Subcutaneous abdominal adipose tissue (tissue), 5 donors: ENCODE measurements at regions not wholly inside any gene's neighbourhood (a gene's known extent, or its start where the extent isn't known, plus 50 kb on each side); places are given as distances from the start of the nearest gene placed in this dataset.

Source experiments
- H3K27ac ChIP-seq: one replicate; pipeline ENCODE4 v1.7.0; 2013; ENCODE audit warnings: low read depth, mild to moderate bottlenecking, inconsistent platforms, low read length, moderate library complexity
- H3K27me3 ChIP-seq, 5 donors: one replicate each; pipeline ENCODE4 v1.7.0; 2013; ENCODE audit warnings: low read length in 5 of 5, inconsistent platforms in 1 of 5; ENCODE audit not compliant: control insufficient read depth in 5 of 5, insufficient read depth in 4 of 5
- H3K36me3 ChIP-seq, 5 donors: one replicate each; pipeline ENCODE4 v1.7.0; 2013; ENCODE audit warnings: low read length in 5 of 5; ENCODE audit not compliant: control insufficient read depth in 5 of 5, insufficient read depth in 5 of 5
- H3K4me1 ChIP-seq, 5 donors: one replicate each; pipeline ENCODE4 v1.7.0; 2013; ENCODE audit warnings: low read length in 5 of 5, mild to moderate bottlenecking in 3 of 5, moderate library complexity in 1 of 5; ENCODE audit not compliant: control insufficient read depth in 5 of 5, insufficient read depth in 5 of 5
- H3K4me3 ChIP-seq, 5 donors: one replicate each; pipeline ENCODE4 v1.7.0; 2013; ENCODE audit warnings: low read length in 5 of 5, low read depth in 1 of 5
- H3K9ac ChIP-seq, 5 donors: one replicate each; pipeline ENCODE4 v1.7.0; 2013; ENCODE audit warnings: low read length in 5 of 5, mild to moderate bottlenecking in 4 of 5, moderate library complexity in 3 of 5
- H3K9me3 ChIP-seq, 5 donors: one replicate each; pipeline ENCODE4 v1.7.0; 2013; ENCODE audit warnings: low read length in 5 of 5; ENCODE audit not compliant: control insufficient read depth in 5 of 5
- donor health status: healthy.
- donor health status: healthy.
- donor health status: healthy.
- donor health status: healthy.
- donor health status: healthy.

DNA sequence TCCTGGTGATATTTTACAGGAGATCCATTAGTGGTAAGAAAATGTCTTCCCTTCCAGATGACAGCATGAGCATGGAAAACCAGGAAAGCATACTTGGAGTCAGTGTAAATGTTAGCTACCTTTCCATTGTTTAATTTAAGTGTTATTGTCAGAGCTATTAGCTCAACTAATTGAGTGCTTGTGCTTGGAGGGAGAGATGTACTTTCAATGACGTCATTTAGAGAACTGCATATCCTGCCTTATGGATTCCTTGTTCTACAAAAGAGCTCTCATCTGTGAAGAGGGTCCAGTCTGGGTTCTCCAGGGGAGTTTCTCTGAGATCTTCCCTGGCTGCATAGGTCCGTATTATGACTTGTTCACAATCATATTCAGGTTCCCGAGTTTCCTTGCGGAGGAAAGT is 687.2 kb downstream of the TBL1XR1 start:
- Histone ChIP-seq H3K4me3 (no peak overlapping the region), H3K9ac (no peak overlapping the region), H3K4me1 (peaks cover 0 to 2% (median 0%) of the 10 kb centered on the region in 5 donors), H3K36me3 (no peaks in the 10 kb centered on the region), H3K27me3 (no peaks in the 10 kb centered on the region), H3K27ac (no peak overlapping the region), H3K9me3 (peaks cover 11 to 40% (median 33%) of the 10 kb centered on the region in 5 donors)

- Histone ChIP-seq H3K9ac (no peak overlapping the region), H3K9me3 (peaks cover 0 to 8% (median 0%) of the 10 kb centered on the region in 5 donors), H3K27ac (no peak overlapping the region), H3K4me1 (no peaks in the 10 kb centered on the region), H3K27me3 (no peaks in the 10 kb centered on the region), H3K36me3 (no peaks in the 10 kb centered on the region), H3K4me3 (no peak overlapping the region)
Measured at GRCh38 chr3:176505878-176506621, 691.2 kb downstream of the TBL1XR1 start.

GRCh38 chr3:176491084-176491483 is 706.2 kb downstream of the TBL1XR1 start:
- no peak overlapping the region for H3K9ac ChIP-seq
- no peak overlapping the region for H3K27ac ChIP-seq
- no peak overlapping the region for H3K4me3 ChIP-seq
- H3K27me3 ChIP-seq, result no peaks in the 10 kb centered on the region
- no peaks in the 10 kb centered on the region for H3K4me1 ChIP-seq
- H3K36me3 ChIP-seq, result no peaks in the 10 kb centered on the region
- H3K9me3 ChIP-seq, result no peaks in the 10 kb centered on the region

GRCh38 chr3:176490357-176490756 is 706.9 kb downstream of the TBL1XR1 start:
- H3K4me1 ChIP-seq, result no peaks in the 10 kb centered on the region
- H3K27me3 ChIP-seq, result no peaks in the 10 kb centered on the region
- no peaks in the 10 kb centered on the region for H3K9me3 ChIP-seq
- no peak overlapping the region for H3K27ac ChIP-seq
- no peak overlapping the region for H3K4me3 ChIP-seq
- no peaks in the 10 kb centered on the region for H3K36me3 ChIP-seq
- H3K9ac ChIP-seq, result no peak overlapping the region

GRCh38 chr3:176479248-176479647 is 718.0 kb downstream of the TBL1XR1 start:
- Histone ChIP-seq H3K9ac (no peak overlapping the region), H3K27me3 (no peaks in the 10 kb centered on the region), H3K36me3 (no peaks in the 10 kb centered on the region), H3K4me1 (no peaks in the 10 kb centered on the region), H3K9me3 (peaks cover 0 to 3% (median 0%) of the 10 kb centered on the region in 5 donors), H3K4me3 (no peak overlapping the region), H3K27ac (no peak overlapping the region)

DNA sequence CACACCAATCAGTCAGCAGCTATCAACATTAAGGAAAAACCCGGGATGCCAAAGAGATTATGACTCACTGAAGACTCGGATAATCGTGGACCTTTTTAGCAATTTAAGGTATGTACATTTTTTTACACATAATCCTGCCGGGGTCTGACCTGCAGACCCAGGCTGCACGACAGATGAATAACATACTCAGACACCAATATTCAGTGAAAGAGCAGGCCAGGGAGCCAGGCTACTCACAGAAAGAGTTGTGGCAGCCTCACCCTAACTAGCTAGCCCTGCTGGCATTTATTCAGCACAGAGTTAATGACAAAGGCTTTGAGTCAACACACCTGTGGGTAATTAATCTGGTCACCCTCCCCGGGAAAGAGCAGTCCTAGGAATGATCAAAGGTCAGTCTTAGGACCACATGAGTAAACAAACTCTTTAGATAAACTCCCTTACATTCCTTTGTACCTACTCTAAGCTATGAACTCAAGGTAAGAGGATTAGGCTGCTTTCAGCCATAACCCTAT is 727.5 kb downstream of the TBL1XR1 start:
- H3K9me3 ChIP-seq, result peaks cover 0 to 7% (median 0%) of the 10 kb centered on the region in 5 donors
- no peaks in the 10 kb centered on the region for H3K4me1 ChIP-seq
- H3K4me3 ChIP-seq, result no peak overlapping the region
- no peaks in the 10 kb centered on the region for H3K36me3 ChIP-seq
- H3K27ac ChIP-seq, result no peak overlapping the region
- H3K27me3 ChIP-seq, result no peaks in the 10 kb centered on the region
- H3K9ac ChIP-seq, result no peak overlapping the region

GRCh38 chr3:176463610-176464009 is 733.7 kb downstream of the TBL1XR1 start:
- no peak overlapping the region for H3K9ac ChIP-seq

GRCh38 chr3:176447369-176447768 is 749.9 kb downstream of the TBL1XR1 start:
- Histone ChIP-seq H3K36me3 (no peaks in the 10 kb centered on the region), H3K9ac (no peak overlapping the region), H3K27ac (no peak overlapping the region), H3K27me3 (no peaks in the 10 kb centered on the region), H3K4me3 (no peak overlapping the region), H3K9me3 (no peaks in the 10 kb centered on the region), H3K4me1 (no peaks in the 10 kb centered on the region)

More at GRCh38 chr3:176463610-176464009, 733.7 kb downstream of the TBL1XR1 start:
- H3K9me3 ChIP-seq, result no peaks in the 10 kb centered on the region
- H3K4me1 ChIP-seq, result no peaks in the 10 kb centered on the region
- no peaks in the 10 kb centered on the region for H3K36me3 ChIP-seq
- no peak overlapping the region for H3K4me3 ChIP-seq
- no peaks in the 10 kb centered on the region for H3K27me3 ChIP-seq
- no peak overlapping the region for H3K27ac ChIP-seq

DNA sequence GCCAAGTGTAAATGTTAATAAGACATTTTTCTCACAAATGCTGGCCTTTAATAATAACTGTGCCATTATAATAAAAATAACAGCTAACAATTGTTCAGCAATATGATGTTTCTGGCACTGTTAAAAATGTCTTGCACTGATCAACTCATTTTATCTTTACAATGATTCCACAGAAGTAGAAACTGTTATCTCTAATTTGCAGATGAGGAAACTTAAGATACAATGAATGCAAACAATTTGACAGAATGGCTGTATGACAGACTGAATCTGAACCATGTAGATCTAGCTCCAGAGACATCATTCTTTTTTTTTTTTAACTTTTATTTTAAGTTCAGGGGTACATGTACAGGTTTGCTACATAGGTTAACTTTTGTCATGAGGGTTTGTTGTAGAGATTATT is 755.0 kb downstream of the TBL1XR1 start:
- Histone ChIP-seq H3K27me3 (no peaks in the 10 kb centered on the region), H3K9ac (no peak overlapping the region), H3K4me3 (no peak overlapping the region)

GRCh38 chr3:176439729-176440128 is 757.6 kb downstream of the TBL1XR1 start:
- Histone ChIP-seq H3K36me3 (no peaks in the 10 kb centered on the region), H3K27ac (no peak overlapping the region), H3K4me1 (no peaks in the 10 kb centered on the region), H3K9me3 (no peaks in the 10 kb centered on the region), H3K27me3 (no peaks in the 10 kb centered on the region), H3K4me3 (no peak overlapping the region), H3K9ac (no peak overlapping the region)

More for the DNA sequence above, 755.0 kb downstream of the TBL1XR1 start:
- H3K27ac ChIP-seq, result no peak overlapping the region
- H3K4me1 ChIP-seq, result no peaks in the 10 kb centered on the region
- H3K9me3 ChIP-seq, result no peaks in the 10 kb centered on the region
- no peaks in the 10 kb centered on the region for H3K36me3 ChIP-seq
